Retina (tissue), 1 donor: ENCODE measurements at regions not wholly inside any gene's neighbourhood (a gene's known extent, or its start where the extent isn't known, plus 50 kb on each side); places are given as distances from the start of the nearest gene placed in this dataset.

ENCODE experiments used
- DNase-seq: peaks from one replicate; pipeline ENCODE4 v3.0.0-alpha.2; 2016

DNA sequence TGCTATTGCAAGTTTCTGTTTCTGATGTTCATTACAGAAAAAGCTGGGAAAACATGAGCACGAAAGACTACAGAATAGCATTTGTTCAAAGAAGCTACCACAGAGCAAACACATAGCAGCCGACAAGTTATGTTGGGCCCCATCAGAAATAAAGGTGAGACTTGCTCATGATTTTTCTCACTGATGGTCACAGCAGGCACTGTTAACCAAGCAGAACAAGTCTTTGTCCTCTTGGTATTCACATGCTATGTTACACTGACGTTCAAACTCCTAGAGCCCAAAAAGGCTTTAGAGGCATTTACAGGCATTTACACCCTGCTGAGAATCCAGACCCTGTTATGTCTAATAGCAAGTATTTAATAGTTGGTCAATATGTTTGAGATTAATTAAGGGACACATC lies 235.0 kb upstream of the HNMT start:
- no peak for DNase-seq

DNA sequence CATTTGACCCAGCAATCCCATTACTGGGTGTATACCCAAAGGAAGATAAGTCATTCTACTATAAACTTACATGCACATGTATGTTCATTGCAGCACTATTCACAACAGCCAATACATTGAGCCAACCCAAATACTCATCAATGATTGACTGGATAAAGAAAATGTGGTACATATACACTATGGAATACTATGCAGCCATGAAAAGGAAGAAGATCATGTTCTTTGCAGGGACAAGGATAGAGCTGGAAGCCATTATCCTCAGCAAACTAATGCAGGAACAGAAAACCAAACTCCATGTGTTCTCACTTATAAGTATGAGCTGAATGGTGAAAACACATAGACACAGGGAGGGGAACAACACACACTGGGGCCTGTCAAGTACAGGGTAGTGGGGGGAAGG lies 226.7 kb upstream of the HNMT start:
- DNase-seq, result no peak

DNA sequence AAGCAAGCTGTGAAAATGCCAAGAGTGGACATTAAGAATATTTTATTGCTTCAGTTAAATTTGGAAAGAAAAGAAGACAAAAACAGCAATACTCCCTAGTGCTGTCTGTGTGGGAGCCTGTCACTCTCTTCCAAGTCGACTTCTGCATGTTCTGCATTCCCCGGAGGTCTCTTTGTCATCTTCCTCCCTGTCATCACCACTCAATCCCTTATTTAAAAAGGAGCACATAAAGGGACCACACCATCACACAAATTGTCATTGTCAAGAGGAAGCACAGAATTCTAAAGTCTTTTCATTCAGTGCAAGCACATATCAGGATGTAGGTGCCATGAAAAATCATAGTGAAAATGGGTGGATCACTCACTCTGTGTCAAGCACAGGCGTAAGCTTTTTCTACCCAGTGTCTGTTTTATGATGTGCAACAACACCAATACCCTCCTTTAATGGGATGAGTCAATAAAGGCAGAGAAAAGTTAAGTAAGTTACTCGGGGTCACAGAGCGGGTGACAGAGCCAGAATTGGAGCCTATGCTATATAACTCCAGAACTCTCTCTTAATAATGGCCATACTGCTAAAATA lies 222.4 kb upstream of the HNMT start:
- DNase-seq, result peak; percentile 5

DNA sequence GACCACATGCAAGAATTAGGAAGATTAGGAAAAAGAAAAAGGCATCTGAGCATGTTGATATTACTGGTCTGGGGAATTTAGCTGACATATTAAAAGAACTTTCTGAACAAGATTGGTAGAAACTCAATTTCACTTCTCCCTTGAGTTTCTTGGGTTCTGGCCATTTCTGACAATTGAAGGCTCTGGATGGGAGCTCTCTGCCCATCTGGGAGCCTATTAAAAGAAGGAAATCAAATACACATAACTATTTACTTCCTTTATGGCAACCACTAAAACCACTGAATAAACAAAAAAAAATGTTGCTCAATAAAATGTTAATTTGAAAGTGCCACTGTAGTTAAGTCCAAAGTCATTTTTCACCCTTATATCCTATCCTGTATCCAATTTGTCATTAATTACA lies 216.8 kb upstream of the HNMT start:
- no peak for DNase-seq

DNA sequence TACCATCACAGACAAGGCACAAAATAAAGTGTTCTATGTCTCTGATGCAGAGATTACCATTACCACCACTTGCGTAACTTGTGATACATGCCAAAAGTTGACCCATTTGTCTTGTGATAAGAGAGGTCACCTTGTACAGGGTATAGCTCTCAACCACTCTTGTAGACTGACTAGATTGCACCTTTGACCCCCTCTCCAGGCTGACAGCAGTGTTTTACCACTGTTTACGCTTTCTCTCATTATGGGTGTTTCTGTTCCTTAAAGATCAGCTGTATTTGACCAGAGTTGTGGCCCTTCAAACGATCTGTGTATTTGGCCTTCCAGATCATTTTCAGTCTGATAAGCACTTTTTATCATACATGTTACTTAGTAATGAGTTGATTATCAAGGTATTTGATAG lies 215.7 kb upstream of the HNMT start:
- no peak for DNase-seq

DNA sequence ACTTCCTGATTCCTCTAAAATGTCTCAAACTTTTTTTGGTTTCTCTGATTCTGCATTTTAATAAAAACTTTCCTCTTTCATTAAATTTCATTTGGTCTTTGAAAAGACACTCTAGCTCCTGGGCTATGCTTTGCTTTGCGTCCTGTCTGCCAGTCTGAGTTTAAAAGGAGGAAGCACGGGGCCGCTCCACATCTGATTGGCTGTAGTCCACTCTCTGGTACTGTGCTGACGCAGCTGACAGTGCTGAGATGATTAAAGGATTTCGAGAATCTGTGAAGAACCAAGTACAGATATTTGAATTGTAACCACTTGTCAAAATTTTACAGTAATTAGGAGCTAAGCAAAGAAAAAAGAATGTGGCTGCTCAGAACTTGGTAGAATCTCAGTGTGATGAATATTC lies 199.6 kb upstream of the HNMT start:
- DNase-seq, result no peak

DNA sequence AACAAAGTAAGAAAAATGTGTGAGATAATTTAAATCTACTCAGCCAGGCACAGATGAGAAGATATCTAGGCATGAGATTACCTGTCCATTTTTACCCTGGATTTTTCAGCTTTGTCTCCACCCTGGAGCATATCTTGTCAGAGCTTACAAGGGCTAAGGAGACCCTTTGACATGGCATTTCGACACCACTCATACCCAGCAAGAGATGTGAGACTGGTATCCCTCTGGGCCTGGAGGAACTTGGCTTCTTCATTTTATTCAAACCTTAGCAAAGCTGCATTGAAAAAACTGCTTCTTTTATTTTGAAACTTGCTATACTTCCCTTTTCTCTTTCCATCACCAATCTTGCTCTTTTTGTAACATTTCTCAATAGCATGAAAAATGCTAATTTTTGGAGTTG lies 194.9 kb upstream of the HNMT start:
- no peak for DNase-seq

DNA sequence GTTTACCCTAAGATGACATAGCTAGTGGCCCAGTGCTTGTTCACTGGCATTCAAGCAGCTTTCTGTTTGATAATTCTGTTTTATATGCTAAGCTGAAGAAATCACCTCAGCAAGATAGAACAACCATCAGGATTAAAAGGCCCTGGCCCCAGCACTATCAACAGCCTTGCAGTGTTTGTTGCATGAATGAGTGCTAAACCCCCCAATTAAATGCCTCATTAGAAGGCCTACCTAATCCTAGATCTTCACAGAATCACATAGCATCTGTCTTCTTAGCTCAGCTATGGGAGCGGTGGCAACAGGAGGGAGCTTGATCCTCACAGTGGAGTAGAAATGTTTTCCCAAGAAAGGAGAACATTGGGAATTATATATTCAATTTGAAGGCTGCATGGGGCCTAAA lies 194.1 kb upstream of the HNMT start:
- DNase-seq, result peak; percentile 3

DNA sequence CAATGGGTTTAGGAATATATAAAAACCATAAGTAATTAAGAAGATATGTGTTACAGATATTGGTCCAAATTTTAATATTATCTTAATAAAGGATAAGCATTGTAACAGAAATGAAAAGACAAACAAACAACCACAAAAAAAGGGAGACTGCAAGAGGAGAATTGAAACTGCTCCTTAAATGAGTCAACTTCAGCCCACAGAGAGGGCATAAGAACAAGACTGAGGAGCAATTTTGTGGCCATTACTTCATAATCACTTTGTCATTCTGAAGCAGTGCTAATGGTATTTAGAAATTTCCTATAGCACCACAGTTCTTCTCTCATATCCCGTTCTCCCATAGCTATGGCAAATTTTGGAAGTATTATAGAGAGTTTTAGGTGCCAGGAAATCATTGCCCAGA lies 193.2 kb upstream of the HNMT start:
- no peak for DNase-seq

DNA sequence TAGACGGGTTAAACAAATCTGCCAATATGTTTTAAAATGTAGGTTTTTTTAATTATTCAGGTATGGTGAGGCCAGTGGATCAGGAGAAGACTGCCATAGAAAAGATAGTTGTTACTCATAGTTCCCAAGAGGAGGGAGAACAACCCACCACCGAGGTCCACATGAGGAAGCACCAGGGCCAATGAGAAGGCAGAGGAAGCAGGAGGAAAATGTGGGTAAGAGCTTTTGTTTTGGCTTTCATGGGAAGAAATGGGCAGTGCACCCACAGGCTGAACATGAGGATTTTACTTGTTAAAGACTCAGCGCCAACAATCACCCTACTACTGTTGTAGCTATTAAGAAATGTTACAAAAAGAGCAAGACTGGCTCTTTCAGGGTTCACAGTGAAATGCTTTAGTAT lies 191.8 kb upstream of the HNMT start:
- DNase-seq, result no peak

DNA sequence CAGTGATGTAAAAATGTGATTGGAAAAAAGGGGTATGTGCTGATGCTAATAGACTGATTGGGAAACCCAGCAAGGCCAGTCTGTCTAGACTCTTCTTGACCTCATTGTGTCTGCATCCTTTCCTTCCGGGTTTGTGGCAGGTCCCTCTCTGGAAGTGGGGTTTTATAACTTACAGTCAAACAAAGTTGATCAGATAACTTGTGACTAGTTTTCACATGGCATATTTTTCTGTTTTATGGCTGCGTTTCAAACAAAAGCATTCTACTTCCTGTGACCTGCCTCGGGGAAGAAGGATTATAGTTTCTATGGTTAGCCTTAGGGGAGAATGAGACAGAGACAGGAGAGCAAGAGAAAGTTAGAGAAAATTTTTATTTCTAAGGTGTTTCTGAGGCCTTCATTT lies 188.7 kb upstream of the HNMT start:
- DNase-seq, result no peak

DNA sequence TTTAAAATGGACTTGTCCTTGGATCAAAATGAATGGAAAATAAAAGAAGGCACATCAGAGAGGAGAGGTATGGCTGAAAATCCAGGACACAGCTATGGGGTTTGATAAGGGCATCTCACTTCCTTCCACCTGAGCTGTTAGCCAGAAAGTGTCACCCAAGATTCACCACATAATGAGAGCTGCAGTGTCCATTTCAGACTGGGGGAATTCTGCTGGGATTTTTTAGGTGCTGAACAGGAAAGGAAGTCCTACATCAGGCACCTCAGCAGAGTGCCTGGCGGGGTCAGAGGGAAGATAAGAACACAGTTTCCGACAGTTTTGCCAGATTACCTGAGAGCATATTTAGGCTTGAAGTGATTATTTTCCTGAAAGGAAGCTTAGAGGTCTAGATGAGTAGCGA lies 187.6 kb upstream of the HNMT start:
- DNase-seq, result no peak

DNA sequence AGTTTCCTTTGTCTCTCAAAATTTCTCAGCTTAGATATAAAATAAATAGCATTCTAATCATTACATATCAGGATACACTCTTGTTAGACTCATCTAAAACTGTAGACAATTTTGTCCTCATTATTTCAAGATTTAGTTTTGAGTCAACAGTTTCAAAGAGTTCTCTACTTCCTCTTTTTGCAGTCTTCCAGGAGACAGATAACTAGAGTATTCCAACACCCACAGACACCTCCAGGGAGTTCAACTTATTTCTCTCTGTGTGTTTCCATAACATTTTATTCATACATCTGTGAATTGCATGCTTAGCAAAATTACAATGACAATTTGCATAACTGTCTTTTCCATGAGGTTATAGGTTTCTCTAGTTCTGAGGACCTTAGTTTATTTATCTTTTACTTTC lies 166.6 kb upstream of the HNMT start:
- DNase-seq, result no peak

DNA sequence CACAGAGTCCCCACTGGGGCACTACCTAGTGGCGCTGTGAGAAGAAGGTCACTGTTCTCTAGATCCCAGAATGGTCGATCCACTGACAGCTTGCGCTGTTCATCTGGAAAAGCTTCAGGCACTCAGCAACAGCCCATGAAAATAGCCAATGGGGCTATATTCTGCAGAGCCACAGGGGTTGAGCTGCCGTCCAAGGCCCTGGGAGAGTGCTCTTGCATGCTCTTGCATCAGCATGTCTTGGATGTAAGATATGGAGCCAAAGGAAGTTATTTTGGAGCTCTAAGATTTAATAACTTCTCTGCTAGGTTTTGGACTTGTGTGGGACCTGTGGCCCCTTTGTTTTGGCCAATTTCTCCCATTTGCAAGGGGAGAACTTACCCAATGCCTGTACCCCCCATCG lies 164.7 kb upstream of the HNMT start:
- no peak for DNase-seq

DNA sequence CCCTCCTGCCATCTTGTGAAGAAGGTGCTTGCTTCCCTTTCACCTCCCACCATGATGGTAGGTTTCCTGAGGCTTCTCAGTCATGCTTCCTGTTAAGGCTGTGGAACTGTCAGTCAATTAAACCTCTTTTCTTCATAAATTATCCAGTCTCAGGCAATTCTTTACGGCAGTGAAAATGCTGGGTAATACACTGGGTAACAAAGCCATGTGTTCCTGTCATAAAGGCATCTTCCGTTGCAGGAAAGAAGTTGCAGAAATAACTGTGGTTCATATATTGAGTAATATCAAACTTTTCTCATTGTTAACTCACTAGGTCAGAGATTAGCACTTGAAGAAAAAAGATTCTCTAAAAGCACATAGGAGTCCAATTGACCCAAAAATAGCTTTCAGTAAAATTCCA lies 163.9 kb upstream of the HNMT start:
- DNase-seq, result no peak

DNA sequence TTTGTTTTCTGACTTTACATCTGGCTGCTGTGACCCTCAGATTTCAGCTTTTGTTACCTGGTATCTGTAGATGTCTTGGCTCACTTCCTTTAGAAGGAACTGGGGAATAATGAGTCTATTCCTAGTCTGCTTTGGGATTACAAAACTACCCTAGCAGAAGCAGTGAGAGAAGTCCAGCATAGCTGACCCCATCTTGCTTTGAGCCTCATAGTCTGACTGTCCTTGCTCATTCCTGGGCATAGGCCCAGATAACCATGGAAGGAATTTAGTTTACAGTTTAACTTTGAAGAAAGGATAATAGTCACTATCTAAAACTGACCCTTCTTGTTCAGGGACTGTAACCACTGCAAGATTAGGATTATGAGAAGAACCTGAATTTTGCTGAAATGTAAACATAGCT lies 163.0 kb upstream of the HNMT start:
- DNase-seq, result no peak

DNA sequence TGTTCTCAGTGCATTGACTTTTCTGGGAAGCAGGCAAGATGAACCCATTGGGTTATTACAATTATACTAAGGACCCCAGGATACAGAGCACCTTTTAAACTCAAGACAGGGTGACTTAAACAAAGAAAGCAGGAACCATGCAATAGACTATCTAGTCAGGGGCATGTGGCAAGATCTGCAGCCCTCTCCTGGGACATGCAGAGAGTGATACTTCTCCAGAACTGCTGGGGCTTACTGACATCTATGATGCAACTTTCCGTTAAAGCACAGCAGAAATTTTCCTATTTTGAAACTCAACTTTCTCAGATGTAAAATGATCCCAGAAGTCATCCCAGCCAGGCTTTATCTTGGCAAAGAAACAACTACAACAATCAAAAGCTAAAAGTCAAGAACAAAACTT lies 162.2 kb upstream of the HNMT start:
- no peak for DNase-seq

DNA sequence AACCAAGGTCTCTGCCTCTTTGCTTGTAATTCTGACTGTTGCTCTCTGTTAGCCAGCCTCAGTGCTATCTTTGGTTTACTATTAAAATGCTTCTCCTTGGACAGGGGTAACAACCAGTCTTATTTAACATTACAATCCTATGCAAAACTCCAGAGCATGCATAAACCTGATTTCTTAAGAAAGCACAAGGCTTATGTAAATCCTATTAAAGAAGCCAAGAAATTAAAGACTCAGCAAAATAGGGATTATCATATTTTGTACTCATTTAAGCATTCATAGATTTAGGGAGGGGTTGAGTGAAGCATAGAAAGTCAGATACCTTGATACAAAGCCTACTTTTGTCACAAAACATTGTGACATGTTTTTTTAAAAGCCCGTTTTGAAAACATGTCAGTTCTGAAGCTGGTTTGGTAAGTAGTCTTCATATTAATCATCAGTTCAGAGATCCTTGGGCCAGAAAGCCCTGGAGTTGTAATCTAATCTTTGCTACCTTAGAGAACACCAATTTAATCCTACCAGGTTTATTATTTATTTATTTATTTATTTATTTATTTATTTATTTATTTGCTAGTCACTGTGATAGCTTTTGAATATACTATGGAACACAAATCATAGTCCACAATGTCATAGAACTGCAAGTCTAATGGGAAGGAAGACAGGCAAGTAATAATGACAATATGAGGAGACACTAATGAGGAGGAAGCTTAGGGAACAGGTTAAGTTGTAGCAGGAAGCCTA lies 158.0 kb upstream of the HNMT start:
- DNase-seq, result no peak

DNA sequence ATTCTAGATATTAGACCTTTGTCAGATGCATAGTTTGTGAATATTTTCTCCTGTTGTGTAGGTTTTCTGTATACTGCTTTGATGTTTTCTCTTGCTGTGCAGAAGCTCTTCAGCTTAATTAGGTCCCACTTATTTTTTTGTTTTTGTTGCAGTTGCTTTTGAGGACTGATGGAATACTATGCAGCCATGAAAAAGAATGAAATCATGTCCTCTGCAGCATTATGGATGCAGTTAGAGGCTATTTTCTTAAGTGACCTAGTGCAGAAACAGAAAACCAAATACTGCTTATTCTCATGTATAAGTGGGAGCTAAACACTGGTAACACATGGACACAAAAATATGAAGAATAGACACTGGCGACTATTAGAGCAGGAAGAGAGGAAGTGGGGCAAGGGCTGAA lies 155.0 kb upstream of the HNMT start:
- no peak for DNase-seq

DNA sequence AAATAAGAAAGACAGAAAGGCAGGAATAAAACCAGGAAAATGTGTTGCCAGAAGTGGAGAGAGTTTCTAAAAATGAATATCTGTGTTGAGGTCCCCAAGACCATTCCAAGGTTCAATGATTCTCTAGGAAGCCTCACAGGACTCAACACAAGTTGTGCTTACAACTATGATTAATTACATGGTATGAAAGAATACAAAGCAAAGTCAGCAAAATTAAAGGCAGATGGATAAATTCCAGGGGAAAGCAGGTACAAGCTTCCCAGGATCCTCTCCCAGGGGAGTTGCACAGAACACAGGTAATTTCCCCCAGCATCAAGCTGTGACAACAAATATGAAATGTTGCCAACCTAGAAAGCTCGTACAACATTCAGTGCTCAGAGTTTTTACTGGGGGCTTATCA lies 154.4 kb upstream of the HNMT start:
- DNase-seq, result no peak

DNA sequence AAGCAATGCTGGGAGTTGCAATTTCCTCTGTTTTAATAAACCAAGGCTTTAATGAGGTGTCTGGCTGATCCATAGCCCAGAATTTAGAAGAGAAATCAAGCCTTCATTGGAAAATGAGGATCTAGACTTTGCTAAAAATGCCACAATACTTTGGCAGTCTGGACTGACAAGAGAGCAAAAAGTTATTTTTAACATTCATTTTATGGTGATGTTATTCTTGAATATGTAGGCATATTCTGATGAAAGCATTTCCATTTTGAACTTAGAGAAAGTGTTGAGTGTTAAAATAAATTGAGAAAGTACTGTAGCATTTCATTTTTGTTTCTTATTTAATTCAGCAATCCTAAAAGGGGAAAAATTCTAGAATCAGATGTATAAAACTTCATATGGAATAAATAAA lies 151.8 kb upstream of the HNMT start:
- DNase-seq, result no peak

DNA sequence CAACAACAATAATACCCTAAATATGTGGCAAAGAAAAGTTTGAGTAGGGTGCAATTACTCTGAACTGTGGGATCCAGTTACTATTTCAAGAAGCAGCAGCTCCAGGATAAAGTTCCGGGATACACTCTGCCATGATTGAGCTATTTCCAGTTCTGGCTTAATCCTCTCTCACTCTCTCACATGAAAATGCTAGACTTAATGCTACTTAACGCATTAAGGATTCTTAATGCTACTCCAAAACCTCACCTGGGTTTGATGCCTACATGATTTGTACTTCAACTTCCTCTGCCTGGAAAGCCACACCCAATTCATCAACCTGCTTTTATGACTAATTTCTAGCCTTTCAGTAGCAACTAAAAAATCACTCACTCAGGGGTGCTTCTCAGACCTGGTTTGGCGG lies 151.1 kb upstream of the HNMT start:
- no peak for DNase-seq

DNA sequence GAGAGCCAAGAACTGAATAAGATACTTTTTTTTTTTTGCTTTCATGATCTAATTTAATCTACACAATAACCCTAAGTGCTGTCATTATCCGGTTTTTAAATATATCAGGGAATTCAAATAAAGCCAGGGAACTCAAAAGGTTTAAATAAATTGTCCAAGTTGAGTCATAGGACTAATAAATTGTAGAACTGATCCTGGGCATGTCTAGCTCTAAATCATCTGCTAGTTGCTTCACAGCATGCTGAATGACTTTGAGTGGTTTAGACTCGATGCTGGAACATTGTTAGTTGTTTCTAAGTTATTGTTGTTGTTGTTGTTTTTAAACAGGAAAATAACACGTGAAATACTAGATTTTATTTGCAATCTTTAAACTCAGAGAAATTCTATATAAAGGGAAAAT lies 147.2 kb upstream of the HNMT start:
- no peak for DNase-seq

DNA sequence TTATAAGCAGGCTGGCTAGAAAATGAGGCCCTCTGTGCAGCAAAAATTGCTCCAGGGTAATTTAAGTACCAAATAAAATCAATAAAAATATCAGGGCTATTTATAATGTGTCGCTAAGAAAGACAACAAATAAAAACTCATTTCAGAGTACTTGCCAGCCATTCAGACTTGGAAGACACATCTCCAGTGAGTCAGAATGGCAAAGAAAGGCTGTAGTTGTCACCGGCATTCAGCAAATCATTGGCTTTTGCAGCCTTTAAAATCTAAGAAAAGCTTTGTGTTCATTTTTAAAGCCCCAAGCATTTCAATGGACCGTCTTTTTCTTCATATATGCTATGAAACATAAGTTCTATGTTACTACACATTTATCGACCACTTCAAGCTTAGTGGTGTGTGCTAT lies 141.1 kb upstream of the HNMT start:
- no peak for DNase-seq

DNA sequence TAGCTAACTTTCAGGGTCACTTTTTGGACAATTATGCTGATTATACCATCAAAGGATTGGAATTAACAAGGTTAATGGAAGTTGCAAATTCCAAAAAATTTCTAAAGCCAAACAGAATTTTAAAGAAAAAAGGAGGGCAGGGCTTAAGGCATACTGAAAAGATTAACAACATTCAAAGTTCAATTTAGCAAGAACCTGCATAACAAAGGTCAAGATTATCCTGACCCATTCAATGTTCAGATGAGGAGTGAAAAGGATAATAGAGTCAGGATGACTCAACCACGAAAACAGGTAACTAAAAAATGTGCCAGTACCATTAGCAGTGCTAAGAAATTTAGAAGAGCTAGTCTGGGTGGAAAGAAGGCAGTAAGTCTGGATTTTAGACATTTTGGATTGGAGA lies 139.8 kb upstream of the HNMT start:
- no peak for DNase-seq
